ENCODE measurements at regions not wholly inside any gene's neighbourhood (a gene's known extent, or its start where the extent isn't known, plus 50 kb on each side); places are given as distances from the start of the nearest gene placed in this dataset.

DNA sequence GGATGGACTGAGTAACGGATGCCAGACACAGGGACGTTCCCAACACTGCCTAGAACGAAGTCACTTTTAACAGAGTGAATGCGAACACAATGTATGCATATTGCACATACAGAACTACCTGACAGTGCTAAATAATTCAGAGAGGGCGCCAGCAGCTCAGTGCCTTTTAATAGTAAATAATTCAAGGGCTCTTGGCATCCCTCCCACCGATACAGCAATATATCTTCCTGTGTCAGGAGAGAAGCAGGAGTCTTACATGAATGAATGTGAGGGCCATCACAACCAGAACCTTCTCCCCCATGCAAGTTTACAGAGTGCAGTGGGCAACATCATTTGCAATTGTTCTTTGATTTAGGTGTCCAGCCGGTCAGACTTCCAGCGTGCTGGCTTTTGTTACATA is 88.4 kb upstream of the KCNG1 start:
- TF ChIP-seq, protein P1, sequence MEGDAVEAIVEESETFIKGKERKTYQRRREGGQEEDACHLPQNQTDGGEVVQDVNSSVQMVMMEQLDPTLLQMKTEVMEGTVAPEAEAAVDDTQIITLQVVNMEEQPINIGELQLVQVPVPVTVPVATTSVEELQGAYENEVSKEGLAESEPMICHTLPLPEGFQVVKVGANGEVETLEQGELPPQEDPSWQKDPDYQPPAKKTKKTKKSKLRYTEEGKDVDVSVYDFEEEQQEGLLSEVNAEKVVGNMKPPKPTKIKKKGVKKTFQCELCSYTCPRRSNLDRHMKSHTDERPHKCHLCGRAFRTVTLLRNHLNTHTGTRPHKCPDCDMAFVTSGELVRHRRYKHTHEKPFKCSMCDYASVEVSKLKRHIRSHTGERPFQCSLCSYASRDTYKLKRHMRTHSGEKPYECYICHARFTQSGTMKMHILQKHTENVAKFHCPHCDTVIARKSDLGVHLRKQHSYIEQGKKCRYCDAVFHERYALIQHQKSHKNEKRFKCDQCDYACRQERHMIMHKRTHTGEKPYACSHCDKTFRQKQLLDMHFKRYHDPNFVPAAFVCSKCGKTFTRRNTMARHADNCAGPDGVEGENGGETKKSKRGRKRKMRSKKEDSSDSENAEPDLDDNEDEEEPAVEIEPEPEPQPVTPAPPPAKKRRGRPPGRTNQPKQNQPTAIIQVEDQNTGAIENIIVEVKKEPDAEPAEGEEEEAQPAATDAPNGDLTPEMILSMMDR (IDR thresholded peaks at IDR 0.05), result no peak
- no peak for TF ChIP-seq POLR2A (IDR thresholded peaks at IDR 0.05)
